ENCODE measurements at regions not wholly inside any gene's neighbourhood (a gene's known extent, or its start where the extent isn't known, plus 50 kb on each side); places are given as distances from the start of the nearest gene placed in this dataset.
"Not testable (repeated sequence)": the region's sequence is repeated elsewhere in the genome, so short reads cannot be mapped to it uniquely, and the experiment has no call there.

DNA sequence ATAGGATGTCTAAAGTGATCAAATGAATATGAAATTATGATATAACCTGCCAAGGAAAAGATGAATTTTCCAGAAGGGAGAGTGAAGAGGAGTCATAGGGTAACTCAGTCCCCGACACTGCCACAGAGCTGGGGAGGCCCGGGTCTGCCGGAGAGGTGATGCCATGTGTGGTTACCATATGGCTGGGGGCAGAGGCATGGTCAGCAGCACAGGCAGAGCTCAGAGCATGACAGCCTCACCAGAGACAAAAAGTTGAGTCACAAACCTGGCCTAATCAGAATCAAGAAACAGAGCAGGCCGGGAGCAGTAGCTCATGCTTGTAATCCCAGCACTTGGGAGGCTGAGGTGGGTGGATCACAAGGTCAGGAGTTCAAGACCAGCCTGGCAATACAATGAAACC lies 322.4 kb downstream of the GOLGA6L6 start:
- not testable (repeated sequence) for DNase-seq (ENCODE audit: low read depth, low spot score); H3K4me1 ChIP-seq (ENCODE audit: insufficient read depth, insufficient read length); H3K9me3 ChIP-seq (ENCODE audit: insufficient read depth, low read length); H3K36me3 ChIP-seq (ENCODE audit: insufficient read depth, insufficient read length, low read length); H3K9ac ChIP-seq (ENCODE audit: insufficient read length, low read depth); H3K4me3 ChIP-seq (ENCODE audit: insufficient read length, low read depth)
- peaks cover 32% of the 10 kb centered on the region for H3K27me3 ChIP-seq (ENCODE audit: insufficient read depth, insufficient read length)

DNA sequence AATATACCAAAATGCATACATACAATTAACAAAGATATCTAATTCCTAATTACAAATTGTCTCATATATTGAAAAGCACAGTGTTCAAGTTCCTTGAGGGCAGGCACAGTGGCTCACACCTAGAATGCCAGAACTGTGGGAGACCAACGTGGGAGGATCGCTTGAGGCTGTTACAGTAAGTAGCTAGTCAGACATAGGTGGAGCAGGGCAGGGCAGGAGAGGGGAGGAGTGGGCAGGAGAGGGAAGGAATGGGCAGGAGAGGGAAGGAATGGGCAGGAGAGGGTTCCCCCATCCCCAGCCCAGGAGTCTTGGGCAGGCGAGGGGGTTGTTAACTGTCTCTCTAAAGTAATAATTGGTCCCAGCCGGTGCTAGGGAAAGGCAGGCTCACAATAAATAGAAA lies 325.9 kb downstream of the GOLGA6L6 start:
- not testable (repeated sequence) for H3K9ac ChIP-seq (ENCODE audit: insufficient read length, low read depth); DNase-seq (ENCODE audit: low read depth, low spot score); H3K4me1 ChIP-seq (ENCODE audit: insufficient read depth, insufficient read length)

GRCh38 chr15:20214101-20214500 lies 327.5 kb downstream of the GOLGA6L6 start:
- H3K4me3 ChIP-seq (ENCODE audit: insufficient read length, low read depth); H3K9ac ChIP-seq (ENCODE audit: insufficient read length, low read depth); H3K36me3 ChIP-seq (ENCODE audit: insufficient read depth, insufficient read length, low read length); H3K9me3 ChIP-seq (ENCODE audit: insufficient read depth, low read length); DNase-seq (ENCODE audit: low read depth, low spot score); H3K4me1 ChIP-seq (ENCODE audit: insufficient read depth, insufficient read length): not testable (repeated sequence)
- H3K27me3 ChIP-seq (ENCODE audit: insufficient read depth, insufficient read length) = peaks cover 33% of the 10 kb centered on the region

More for the DNA sequence above, 325.9 kb downstream of the GOLGA6L6 start:
- peaks cover 29% of the 10 kb centered on the region for H3K27me3 ChIP-seq (ENCODE audit: insufficient read depth, insufficient read length)
- not testable (repeated sequence) for H3K36me3 ChIP-seq (ENCODE audit: insufficient read depth, insufficient read length, low read length); H3K4me3 ChIP-seq (ENCODE audit: insufficient read length, low read depth); H3K9me3 ChIP-seq (ENCODE audit: insufficient read depth, low read length)

GRCh38 chr15:20211508-20211907 lies 330.1 kb downstream of the GOLGA6L6 start:
- H3K36me3 ChIP-seq (ENCODE audit: insufficient read depth, insufficient read length, low read length); DNase-seq (ENCODE audit: low read depth, low spot score); H3K9ac ChIP-seq (ENCODE audit: insufficient read length, low read depth); H3K9me3 ChIP-seq (ENCODE audit: insufficient read depth, low read length); H3K4me1 ChIP-seq (ENCODE audit: insufficient read depth, insufficient read length); H3K4me3 ChIP-seq (ENCODE audit: insufficient read length, low read depth): not testable (repeated sequence)
- H3K27me3 ChIP-seq (ENCODE audit: insufficient read depth, insufficient read length) = peaks cover 27% of the 10 kb centered on the region

DNA sequence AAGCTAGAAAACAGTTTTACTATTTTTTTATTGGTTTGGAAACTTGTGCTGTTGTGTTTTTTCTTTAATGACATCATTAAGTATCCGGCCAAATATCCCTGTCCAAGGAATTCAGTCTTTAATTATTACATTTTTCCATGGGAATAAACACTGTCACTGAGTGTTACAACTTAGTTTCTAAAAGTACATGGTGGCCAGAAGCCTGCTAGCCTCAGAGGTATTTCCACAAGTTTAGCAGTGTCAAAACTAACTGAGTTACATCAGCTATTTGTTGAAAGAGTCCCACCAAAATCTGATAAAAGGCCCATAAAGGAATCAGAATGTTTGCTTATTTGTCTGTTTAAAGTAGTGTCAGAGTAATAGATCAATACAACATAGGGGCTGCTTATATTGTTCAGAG lies 331.6 kb downstream of the GOLGA6L6 start:
- H3K9ac ChIP-seq (ENCODE audit: insufficient read length, low read depth); H3K36me3 ChIP-seq (ENCODE audit: insufficient read depth, insufficient read length, low read length); H3K4me1 ChIP-seq (ENCODE audit: insufficient read depth, insufficient read length); H3K9me3 ChIP-seq (ENCODE audit: insufficient read depth, low read length); DNase-seq (ENCODE audit: low read depth, low spot score); H3K4me3 ChIP-seq (ENCODE audit: insufficient read length, low read depth): not testable (repeated sequence)
- H3K27me3 ChIP-seq (ENCODE audit: insufficient read depth, insufficient read length) = peaks cover 28% of the 10 kb centered on the region

DNA sequence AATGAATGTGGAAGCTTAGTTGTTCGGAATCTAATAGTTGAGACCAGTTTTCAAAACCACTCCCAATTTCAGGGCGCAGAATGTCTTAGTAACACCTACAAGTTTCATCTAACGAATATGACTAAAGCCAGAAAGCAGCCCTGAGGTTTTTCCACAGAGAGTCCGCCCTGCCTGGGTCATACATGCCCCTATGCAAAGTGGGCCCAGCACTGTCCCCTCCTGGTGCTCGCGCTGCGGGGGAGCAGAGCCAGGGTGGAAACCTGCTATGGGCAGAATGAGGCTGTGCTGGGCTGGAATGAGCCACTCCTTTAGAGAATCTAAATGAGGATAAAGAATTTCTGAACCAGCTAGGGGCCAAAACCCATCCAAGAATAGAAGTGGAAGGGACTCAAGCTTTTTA lies 334.0 kb downstream of the GOLGA6L6 start:
- not testable (repeated sequence) for H3K36me3 ChIP-seq (ENCODE audit: insufficient read depth, insufficient read length, low read length); DNase-seq (ENCODE audit: low read depth, low spot score); H3K4me1 ChIP-seq (ENCODE audit: insufficient read depth, insufficient read length); H3K9ac ChIP-seq (ENCODE audit: insufficient read length, low read depth); H3K9me3 ChIP-seq (ENCODE audit: insufficient read depth, low read length); H3K4me3 ChIP-seq (ENCODE audit: insufficient read length, low read depth)
- peaks cover 31% of the 10 kb centered on the region for H3K27me3 ChIP-seq (ENCODE audit: insufficient read depth, insufficient read length)

- not testable (repeated sequence) for DNase-seq (ENCODE audit: low read depth, low spot score)
Measured at GRCh38 chr15:20207198-20207597, 334.4 kb downstream of the GOLGA6L6 start.

GRCh38 chr15:20204177-20204866 lies 337.3 kb downstream of the GOLGA6L6 start:
- H3K36me3 ChIP-seq (ENCODE audit: insufficient read depth, insufficient read length, low read length); H3K9me3 ChIP-seq (ENCODE audit: insufficient read depth, low read length); H3K4me3 ChIP-seq (ENCODE audit: insufficient read length, low read depth); H3K9ac ChIP-seq (ENCODE audit: insufficient read length, low read depth); DNase-seq (ENCODE audit: low read depth, low spot score); H3K4me1 ChIP-seq (ENCODE audit: insufficient read depth, insufficient read length): not testable (repeated sequence)
- H3K27me3 ChIP-seq (ENCODE audit: insufficient read depth, insufficient read length) = peaks cover 34% of the 10 kb centered on the region

More at GRCh38 chr15:20207198-20207597, 334.4 kb downstream of the GOLGA6L6 start:
- not testable (repeated sequence) for H3K4me1 ChIP-seq (ENCODE audit: insufficient read depth, insufficient read length); H3K9ac ChIP-seq (ENCODE audit: insufficient read length, low read depth); H3K36me3 ChIP-seq (ENCODE audit: insufficient read depth, insufficient read length, low read length); H3K9me3 ChIP-seq (ENCODE audit: insufficient read depth, low read length); H3K4me3 ChIP-seq (ENCODE audit: insufficient read length, low read depth)
- peaks cover 31% of the 10 kb centered on the region for H3K27me3 ChIP-seq (ENCODE audit: insufficient read depth, insufficient read length)

- H3K4me3 ChIP-seq (ENCODE audit: insufficient read length, low read depth); DNase-seq (ENCODE audit: low read depth, low spot score); H3K36me3 ChIP-seq (ENCODE audit: insufficient read depth, insufficient read length, low read length); H3K4me1 ChIP-seq (ENCODE audit: insufficient read depth, insufficient read length); H3K9me3 ChIP-seq (ENCODE audit: insufficient read depth, low read length); H3K9ac ChIP-seq (ENCODE audit: insufficient read length, low read depth): not testable (repeated sequence)
- H3K27me3 ChIP-seq (ENCODE audit: insufficient read depth, insufficient read length) = peaks cover 34% of the 10 kb centered on the region
Measured at GRCh38 chr15:20203649-20204150, 337.9 kb downstream of the GOLGA6L6 start.

DNA sequence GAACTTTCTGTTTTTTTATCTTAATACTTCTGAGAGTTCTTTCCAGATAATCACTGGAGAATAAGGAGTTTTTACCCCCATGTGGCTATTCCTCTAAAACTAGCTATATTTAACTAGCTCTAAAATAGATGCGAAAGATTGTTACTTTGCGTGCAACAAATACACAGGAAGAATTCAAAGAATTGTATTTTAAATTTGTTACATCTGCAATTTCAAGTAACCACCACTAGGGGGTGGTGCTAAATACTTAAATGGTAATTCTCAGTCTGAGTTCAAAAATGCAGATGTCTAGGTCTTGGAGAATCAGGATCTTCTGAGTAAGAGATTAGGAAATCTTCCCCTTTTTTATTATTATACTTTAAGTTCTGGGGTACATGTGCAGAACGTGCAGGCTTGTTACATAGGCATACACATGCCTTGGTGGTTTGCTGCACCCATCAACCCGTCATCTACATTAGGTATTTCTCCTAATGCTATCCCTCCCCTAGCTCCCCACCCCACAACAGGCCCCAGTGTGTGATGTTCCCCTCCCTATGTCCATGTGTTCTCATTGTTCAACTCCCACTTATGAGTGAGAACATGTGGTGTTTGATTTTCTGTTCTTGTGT lies 346.9 kb downstream of the GOLGA6L6 start:
- DNase-seq (ENCODE audit: low read depth, low spot score); H3K4me1 ChIP-seq (ENCODE audit: insufficient read depth, insufficient read length); H3K9me3 ChIP-seq (ENCODE audit: insufficient read depth, low read length); H3K36me3 ChIP-seq (ENCODE audit: insufficient read depth, insufficient read length, low read length); H3K4me3 ChIP-seq (ENCODE audit: insufficient read length, low read depth); H3K9ac ChIP-seq (ENCODE audit: insufficient read length, low read depth): not testable (repeated sequence)
- H3K27me3 ChIP-seq (ENCODE audit: insufficient read depth, insufficient read length) = peaks cover 24% of the 10 kb centered on the region

GRCh38 chr15:20192982-20193929 lies 348.3 kb downstream of the GOLGA6L6 start:
- not testable (repeated sequence) for H3K4me3 ChIP-seq (ENCODE audit: insufficient read length, low read depth); H3K4me1 ChIP-seq (ENCODE audit: insufficient read depth, insufficient read length); H3K9ac ChIP-seq (ENCODE audit: insufficient read length, low read depth); DNase-seq (ENCODE audit: low read depth, low spot score); H3K9me3 ChIP-seq (ENCODE audit: insufficient read depth, low read length); H3K36me3 ChIP-seq (ENCODE audit: insufficient read depth, insufficient read length, low read length)
- peaks cover 29% of the 10 kb centered on the region for H3K27me3 ChIP-seq (ENCODE audit: insufficient read depth, insufficient read length)
